Left ventricle myocardium inferior (tissue), 1 donor: ENCODE measurements at regions not wholly inside any gene's neighbourhood (a gene's known extent, or its start where the extent isn't known, plus 50 kb on each side); places are given as distances from the start of the nearest gene placed in this dataset.

ENCODE experiments used
- DNase-seq: peaks from one replicate; pipeline ENCODE4 v3.0.0-alpha.2; 2020
- H3K27ac ChIP-seq: fragments of 200-600 bp; replicated peaks from 2 replicates; pipeline ENCODE4 v1.8.0; 2021
- H3K27me3 ChIP-seq: fragments of 200-600 bp; 2 replicates; pipeline ENCODE4 v1.8.0; 2021; ENCODE audit warnings: low read depth
- H3K36me3 ChIP-seq: fragments of 200-600 bp; 2 replicates; pipeline ENCODE4 v1.8.0; 2021
- H3K4me1 ChIP-seq: fragments of 200-600 bp; 2 replicates; pipeline ENCODE4 v1.8.0; 2021
- H3K4me3 ChIP-seq: fragments of 200-600 bp; 2 replicates; pipeline ENCODE4 v1.8.0; 2021; ENCODE audit warnings: mild to moderate bottlenecking, moderate library complexity
- H3K9me3 ChIP-seq: fragments of 200-600 bp; replicated peaks from 2 replicates; pipeline ENCODE4 v1.8.0; 2021
- CTCF ChIP-seq: fragments of 200-600 bp; IDR thresholded peaks from 2 replicates; pipeline ENCODE4 v1.8.0; 2021; ENCODE audit warnings: antibody characterized with exemption, mild to moderate bottlenecking, borderline replicate concordance
- intact Hi-C: fragments of 100-400 bp; cut with micrococcal nuclease; formaldehyde crosslinking; loops from one replicate; pipeline ENCODE4 v1.11.0; 2022
- donor health status: DM: no; HTN: yes; CAD: no; lungs with severe emphysema.

GRCh38 chrX:45454290-45454689, 253.6 kb upstream of the DIPK2B start:
- Histone ChIP-seq H3K4me3 (no peak overlapping the region), H3K27ac (no peak overlapping the region), H3K36me3 (no peaks in the 10 kb centered on the region), H3K4me1 (no peaks in the 10 kb centered on the region), H3K9me3 (no peaks in the 10 kb centered on the region), H3K27me3 (no peaks in the 10 kb centered on the region)
- intact Hi-C loops = no loop called here
- DNase-seq = no peak
- no peak for TF ChIP-seq CTCF

GRCh38 chrX:45449982-45450381, 249.3 kb upstream of the DIPK2B start:
- no peak for DNase-seq
- intact Hi-C loops = no loop called here
- no peak for TF ChIP-seq CTCF
- Histone ChIP-seq H3K27me3 (no peaks in the 10 kb centered on the region), H3K9me3 (no peaks in the 10 kb centered on the region), H3K27ac (no peak overlapping the region), H3K4me3 (no peak overlapping the region), H3K4me1 (no peaks in the 10 kb centered on the region), H3K36me3 (no peaks in the 10 kb centered on the region)

- intact Hi-C loops = no loop called here
- no peaks in the 10 kb centered on the region for H3K27me3 ChIP-seq
- TF ChIP-seq CTCF = no peak
- DNase-seq = no peak
- H3K4me1 ChIP-seq = no peaks in the 10 kb centered on the region
- H3K4me3 ChIP-seq = no peak overlapping the region
- H3K27ac ChIP-seq = no peak overlapping the region
- H3K36me3 ChIP-seq = no peaks in the 10 kb centered on the region
- H3K9me3 ChIP-seq = no peaks in the 10 kb centered on the region
These were observed 247.3 kb upstream of the DIPK2B start for GRCh38 chrX:45447995-45448394.

- DNase-seq = no peak
- H3K27ac ChIP-seq = no peak overlapping the region
- H3K4me3 ChIP-seq = no peak overlapping the region
- H3K27me3 ChIP-seq = no peaks in the 10 kb centered on the region
- H3K9me3 ChIP-seq = no peaks in the 10 kb centered on the region
- no peaks in the 10 kb centered on the region for H3K4me1 ChIP-seq
- no peak for TF ChIP-seq CTCF
- no peaks in the 10 kb centered on the region for H3K36me3 ChIP-seq
- intact Hi-C loops = no loop called here
These were observed 246.7 kb upstream of the DIPK2B start for GRCh38 chrX:45447331-45447730.

GRCh38 chrX:45445745-45446412, 245.2 kb upstream of the DIPK2B start:
- Histone ChIP-seq H3K9me3 (no peaks in the 10 kb centered on the region), H3K4me3 (no peak overlapping the region), H3K27ac (no peak overlapping the region), H3K27me3 (no peaks in the 10 kb centered on the region), H3K36me3 (no peaks in the 10 kb centered on the region), H3K4me1 (no peaks in the 10 kb centered on the region)
- intact Hi-C loops = no loop called here
- no peak for TF ChIP-seq CTCF
- DNase-seq = no peak

GRCh38 chrX:45437186-45437585, 236.5 kb upstream of the DIPK2B start:
- no peak for DNase-seq
- intact Hi-C loops = no loop called here
- H3K4me1 ChIP-seq = no peaks in the 10 kb centered on the region
- no peaks in the 10 kb centered on the region for H3K36me3 ChIP-seq
- H3K9me3 ChIP-seq = no peaks in the 10 kb centered on the region
- TF ChIP-seq CTCF = no peak
- H3K4me3 ChIP-seq = no peak overlapping the region
- H3K27me3 ChIP-seq = no peaks in the 10 kb centered on the region
- no peak overlapping the region for H3K27ac ChIP-seq
